ENCODE measurements at regions not wholly inside any gene's neighbourhood (a gene's known extent, or its start where the extent isn't known, plus 50 kb on each side); places are given as distances from the start of the nearest gene placed in this dataset.
"Not testable (repeated sequence)": the region's sequence is repeated elsewhere in the genome, so short reads cannot be mapped to it uniquely, and the experiment has no call there.

DNA sequence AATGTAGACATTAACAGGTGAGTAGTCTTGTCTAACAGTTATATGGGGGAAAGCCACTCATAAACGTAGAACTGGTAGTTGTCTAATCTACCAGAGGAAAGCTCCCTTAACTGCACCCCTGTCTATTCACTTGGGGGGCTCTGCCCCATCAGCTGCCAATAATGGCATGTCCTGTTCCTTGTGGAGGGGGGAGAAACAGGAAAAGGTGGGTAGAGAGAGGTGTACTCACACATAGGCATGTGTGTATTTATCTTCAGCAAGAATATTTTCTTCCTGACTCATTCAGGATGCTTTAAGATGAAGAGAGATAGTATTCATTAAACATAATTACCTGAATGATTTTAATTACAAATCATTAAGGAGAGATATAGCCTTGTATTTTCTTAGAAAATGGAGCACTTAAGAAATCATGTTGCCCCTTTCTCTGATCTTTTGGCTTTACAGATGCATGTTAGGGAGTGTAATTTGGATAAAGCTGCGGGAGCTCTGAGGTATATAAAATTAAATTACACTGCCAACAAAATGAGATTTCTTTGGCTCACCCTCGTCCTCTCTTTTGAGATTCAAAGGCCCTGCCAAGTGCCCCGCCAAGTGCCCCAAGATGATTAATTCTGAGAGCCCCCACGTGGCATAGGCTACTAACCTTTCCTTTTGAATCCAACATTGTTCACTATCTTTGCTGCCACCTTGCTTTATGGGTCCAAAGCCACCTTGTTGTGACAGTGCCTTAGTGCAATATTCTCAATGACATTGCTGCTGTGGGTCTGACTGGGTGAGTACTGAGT, 286.3 kb upstream of the LYPLAL1 start:
- no peak for DNase-seq

DNA sequence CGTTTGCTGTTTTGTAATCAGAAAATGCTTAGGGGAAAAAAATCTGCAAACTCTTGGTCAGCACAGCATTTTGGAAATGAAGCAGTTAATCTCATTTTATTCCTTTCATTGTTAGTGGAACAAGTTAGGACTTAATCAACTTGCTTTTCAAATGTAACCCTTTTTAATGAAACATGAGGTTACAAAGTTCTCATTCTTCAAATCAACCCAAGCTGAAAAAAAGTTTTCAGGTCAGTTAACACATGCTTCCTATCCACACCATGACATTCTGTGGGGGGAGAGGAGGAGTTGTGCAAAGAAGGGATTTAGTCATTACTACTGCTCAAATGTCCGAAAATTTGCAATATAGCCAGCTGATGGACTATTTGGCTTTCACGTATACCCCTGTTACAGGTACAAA, 283.2 kb upstream of the LYPLAL1 start:
- no peak for DNase-seq

DNA sequence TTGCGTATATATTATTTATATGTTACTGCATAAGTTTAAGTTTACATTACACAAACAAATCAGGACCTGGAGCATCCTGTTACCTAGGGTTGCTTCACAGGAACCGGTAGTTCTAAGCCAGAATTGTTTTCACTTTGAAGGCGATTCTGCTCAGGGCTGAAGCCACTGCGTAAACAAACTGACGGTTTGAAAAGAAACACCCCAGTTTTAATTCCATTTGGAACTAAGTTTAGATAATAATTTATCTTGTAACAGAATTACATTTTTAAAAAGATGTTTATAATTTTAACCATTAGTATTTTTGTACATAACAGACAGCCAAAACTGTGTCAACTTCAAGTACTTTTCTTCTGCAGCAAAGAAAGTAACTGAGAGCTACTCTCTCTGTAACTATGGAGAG, 282.1 kb upstream of the LYPLAL1 start:
- no peak for DNase-seq

DNA sequence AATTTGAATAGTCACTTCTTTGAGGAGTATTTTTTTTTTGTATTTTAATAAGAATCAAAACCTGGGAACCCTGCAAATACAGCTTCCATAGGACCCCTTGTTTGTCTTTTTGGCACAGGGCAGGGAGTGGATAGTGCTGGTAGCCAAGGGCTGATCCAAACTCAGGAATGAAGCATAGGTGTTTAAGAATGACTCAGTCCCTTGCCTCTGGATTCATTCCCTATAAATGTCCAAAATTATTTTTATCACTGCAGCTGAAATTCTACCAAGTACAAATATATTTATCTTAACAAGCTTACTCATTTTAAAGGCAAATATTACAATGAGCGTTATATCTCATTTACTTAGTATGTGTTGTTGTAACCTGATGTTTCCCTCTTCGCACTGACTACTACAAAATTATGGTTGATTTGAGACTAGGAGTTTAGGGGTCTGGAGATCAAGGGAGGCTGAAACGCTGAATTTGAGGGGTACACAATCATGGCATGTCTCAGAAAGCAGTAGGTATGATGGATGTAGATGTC, 278.6 kb upstream of the LYPLAL1 start:
- DNase-seq, result no peak

- DNase-seq, result no peak
Measured at GRCh38 chr1:218896202-218896601, 277.5 kb upstream of the LYPLAL1 start.

- DNase-seq, result no peak
Measured at GRCh38 chr1:218898921-218899320, 274.8 kb upstream of the LYPLAL1 start.

GRCh38 chr1:218900615-218901014, 273.1 kb upstream of the LYPLAL1 start:
- DNase-seq, result no peak

- no peak for DNase-seq
Measured at GRCh38 chr1:218904416-218904815, 269.3 kb upstream of the LYPLAL1 start.

GRCh38 chr1:218916720-218917119, 257.0 kb upstream of the LYPLAL1 start:
- DNase-seq, result no peak

DNA sequence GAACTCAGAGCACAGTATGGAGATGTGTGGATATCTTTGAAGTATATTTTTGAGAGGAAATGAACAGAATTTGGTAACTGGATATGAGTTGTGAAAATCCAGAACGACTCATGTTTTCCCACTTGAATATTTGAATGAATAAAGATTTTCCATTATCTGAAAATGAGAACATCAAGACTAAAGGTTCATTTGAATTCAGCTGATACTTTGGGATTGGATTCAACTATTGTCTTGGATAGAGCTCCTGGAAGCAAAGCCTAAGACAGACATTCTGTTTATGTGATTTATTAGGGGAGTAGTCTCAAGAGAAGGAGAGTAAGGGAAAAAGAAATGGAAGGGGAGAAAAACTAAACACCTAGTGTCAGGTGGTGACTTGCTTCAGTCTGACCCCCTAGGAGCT, 256.0 kb upstream of the LYPLAL1 start:
- DNase-seq, result no peak

GRCh38 chr1:218925777-218926176, 247.9 kb upstream of the LYPLAL1 start:
- no peak for DNase-seq

DNA sequence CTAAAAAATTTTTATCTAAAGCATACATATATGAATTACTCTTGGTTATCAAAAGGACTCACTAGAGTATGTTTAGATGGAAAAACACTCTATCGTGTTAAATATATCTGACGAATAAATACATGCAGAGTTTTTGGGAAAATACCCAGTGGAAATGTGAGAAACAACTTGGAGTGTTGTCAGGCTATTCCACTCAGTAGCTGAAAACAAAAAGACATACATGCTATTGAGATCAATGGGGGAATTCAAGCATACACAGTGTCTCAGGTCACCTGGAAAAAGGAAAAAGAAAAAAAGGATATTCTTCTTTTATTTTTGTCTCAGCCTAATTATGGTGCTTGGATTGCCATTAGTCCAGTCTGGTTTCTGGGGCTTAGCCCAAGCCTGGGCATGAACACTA, 247.0 kb upstream of the LYPLAL1 start:
- no peak for DNase-seq

GRCh38 chr1:218930000-218930399, 243.7 kb upstream of the LYPLAL1 start:
- DNase-seq, result no peak

GRCh38 chr1:218930472-218931241, 243.0 kb upstream of the LYPLAL1 start:
- no peak for DNase-seq

DNA sequence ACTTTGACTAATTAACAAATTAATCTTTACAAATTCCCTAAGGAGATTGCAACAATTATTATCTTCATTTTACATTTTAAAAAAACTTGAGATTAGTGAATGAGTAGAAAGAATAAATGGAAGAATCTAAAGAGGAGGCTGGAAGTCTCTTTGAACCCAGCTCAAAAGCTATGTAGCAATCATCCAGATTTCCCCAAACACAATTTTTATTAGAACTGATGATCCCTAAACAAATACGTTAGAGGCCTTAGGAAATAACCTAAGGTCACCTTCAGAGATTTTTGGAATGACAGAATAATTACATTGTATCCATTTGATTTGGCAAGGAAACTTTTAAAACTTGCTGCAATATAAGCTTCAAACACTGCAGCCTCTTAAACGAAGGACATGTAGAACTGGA, 242.4 kb upstream of the LYPLAL1 start:
- no peak for DNase-seq

GRCh38 chr1:218933513-218933912, 240.2 kb upstream of the LYPLAL1 start:
- no peak for DNase-seq

DNA sequence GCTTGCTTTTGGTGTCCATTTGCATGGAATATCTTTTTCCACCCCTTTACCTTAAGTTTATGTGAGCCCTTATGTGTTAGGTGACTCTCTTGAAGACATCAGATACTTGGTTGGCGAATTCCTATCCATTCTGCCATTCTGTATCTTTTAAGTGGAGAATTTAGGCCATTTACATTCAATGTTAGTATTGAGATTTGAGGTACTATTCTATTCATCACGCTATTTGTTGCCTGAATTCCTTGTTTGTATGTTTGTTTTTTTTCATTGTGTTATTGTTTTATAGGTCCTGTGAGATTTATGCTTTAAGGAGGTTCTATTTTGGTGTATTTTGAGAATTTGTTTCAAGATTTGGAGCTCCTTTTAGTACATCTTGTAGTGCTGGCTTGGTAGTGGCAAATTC, 238.3 kb upstream of the LYPLAL1 start:
- DNase-seq, result not testable (repeated sequence)

GRCh38 chr1:218938259-218938658, 235.4 kb upstream of the LYPLAL1 start:
- no peak for DNase-seq

GRCh38 chr1:218939095-218939494, 234.6 kb upstream of the LYPLAL1 start:
- DNase-seq, result no peak

GRCh38 chr1:218942431-218942830, 231.2 kb upstream of the LYPLAL1 start:
- no peak for DNase-seq

GRCh38 chr1:218943371-218943770, 230.3 kb upstream of the LYPLAL1 start:
- DNase-seq, result no peak

- no peak for DNase-seq
Measured at GRCh38 chr1:218945050-218945449, 228.6 kb upstream of the LYPLAL1 start.

DNA sequence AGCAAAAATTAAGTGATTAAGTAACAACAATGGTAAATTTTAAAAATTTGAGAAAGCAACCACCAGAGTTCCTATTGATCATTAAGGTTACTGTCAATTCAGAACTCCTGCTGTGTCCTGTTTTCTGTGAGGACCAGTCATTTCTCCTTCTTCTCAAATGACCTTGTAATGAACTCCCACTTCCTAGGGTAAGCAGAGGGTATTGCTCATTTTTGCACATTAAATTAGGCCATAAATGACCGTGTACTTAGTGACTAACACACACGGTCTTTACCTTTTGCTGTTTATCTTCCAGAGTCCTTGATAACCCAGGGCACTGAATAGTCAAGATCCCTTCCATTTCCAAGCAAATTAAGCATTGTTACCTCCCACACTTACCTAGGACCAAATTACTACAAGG, 227.5 kb upstream of the LYPLAL1 start:
- no peak for DNase-seq

- no peak for DNase-seq
Measured at GRCh38 chr1:218948446-218948845, 225.2 kb upstream of the LYPLAL1 start.

Data from amniotic stem cell (primary cell).